ENCODE measurements at regions not wholly inside any gene's neighbourhood (a gene's known extent, or its start where the extent isn't known, plus 50 kb on each side); places are given as distances from the start of the nearest gene placed in this dataset.

DNA sequence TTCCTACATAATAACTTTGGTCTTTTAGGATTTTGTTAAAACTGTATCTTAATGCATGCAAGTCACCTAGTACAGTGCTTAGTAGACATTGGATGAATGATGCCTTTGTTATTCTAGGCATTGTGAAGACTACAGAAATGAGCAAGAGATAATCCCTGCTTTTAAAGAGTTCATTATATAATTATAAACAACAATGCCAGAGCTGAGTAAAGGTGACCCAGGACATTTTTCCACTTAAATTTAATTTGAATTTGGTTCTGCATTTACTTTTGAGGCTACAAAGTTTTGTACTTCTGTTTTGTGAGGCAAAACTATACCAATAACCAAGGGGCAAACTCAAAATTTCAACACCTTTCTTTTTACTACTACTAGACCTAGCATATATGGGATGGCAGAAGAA is 182.0 kb upstream of the SESN3 start (continued):
- TF ChIP-seq, protein P1, sequence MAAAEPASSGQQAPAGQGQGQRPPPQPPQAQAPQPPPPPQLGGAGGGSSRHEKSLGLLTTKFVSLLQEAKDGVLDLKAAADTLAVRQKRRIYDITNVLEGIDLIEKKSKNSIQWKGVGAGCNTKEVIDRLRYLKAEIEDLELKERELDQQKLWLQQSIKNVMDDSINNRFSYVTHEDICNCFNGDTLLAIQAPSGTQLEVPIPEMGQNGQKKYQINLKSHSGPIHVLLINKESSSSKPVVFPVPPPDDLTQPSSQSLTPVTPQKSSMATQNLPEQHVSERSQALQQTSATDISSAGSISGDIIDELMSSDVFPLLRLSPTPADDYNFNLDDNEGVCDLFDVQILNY (CRISPR knock-in tag; IDR thresholded peaks at IDR 0.05) = no peak
- TF ChIP-seq ZNF671 (CRISPR knock-in tag; IDR thresholded peaks at IDR 0.05) (no peak), ZNF423 (CRISPR knock-in tag; IDR thresholded peaks at IDR 0.05) (no peak)
- TF ChIP-seq, protein P2, sequence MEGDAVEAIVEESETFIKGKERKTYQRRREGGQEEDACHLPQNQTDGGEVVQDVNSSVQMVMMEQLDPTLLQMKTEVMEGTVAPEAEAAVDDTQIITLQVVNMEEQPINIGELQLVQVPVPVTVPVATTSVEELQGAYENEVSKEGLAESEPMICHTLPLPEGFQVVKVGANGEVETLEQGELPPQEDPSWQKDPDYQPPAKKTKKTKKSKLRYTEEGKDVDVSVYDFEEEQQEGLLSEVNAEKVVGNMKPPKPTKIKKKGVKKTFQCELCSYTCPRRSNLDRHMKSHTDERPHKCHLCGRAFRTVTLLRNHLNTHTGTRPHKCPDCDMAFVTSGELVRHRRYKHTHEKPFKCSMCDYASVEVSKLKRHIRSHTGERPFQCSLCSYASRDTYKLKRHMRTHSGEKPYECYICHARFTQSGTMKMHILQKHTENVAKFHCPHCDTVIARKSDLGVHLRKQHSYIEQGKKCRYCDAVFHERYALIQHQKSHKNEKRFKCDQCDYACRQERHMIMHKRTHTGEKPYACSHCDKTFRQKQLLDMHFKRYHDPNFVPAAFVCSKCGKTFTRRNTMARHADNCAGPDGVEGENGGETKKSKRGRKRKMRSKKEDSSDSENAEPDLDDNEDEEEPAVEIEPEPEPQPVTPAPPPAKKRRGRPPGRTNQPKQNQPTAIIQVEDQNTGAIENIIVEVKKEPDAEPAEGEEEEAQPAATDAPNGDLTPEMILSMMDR (IDR thresholded peaks at IDR 0.05) = no peak
- TF ChIP-seq, protein P3, sequence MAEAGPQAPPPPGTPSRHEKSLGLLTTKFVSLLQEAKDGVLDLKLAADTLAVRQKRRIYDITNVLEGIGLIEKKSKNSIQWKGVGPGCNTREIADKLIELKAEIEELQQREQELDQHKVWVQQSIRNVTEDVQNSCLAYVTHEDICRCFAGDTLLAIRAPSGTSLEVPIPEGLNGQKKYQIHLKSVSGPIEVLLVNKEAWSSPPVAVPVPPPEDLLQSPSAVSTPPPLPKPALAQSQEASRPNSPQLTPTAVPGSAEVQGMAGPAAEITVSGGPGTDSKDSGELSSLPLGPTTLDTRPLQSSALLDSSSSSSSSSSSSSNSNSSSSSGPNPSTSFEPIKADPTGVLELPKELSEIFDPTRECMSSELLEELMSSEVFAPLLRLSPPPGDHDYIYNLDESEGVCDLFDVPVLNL (CRISPR knock-in tag; IDR thresholded peaks at IDR 0.05; ENCODE audit: borderline replicate concordance, low read depth) = no peak

DNA sequence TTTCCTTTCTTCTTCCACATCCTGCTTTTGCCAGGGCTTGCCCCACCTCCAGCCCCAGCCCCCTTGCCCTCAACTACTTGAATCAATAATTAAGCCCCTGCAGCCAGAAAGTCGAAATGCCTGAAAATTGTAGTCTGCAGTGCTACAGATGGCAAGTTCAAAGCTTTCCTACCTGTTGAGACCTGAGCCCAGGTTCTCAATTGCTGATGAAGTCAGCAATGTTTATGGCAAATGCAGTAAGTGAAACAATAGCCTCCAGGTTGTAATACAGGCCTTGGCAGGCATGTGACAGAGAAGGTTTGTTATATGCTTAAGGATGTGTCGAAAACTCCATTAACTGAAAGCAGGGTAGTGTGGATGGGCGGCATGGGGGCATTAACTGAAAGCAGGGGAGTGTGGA is 181.1 kb upstream of the SESN3 start:
- Mint-ChIP-seq H3K9me3 (peaks cover 10% of the 10 kb centered on the region; the same call in 1 of the 2 replicates), H3K27ac (no peak overlapping the region), H3K27me3 (ENCODE audit: low read depth) (no peaks in the 10 kb centered on the region), H3K36me3 (no peaks in the 10 kb centered on the region), H3K4me1 (peaks cover 11% of the 10 kb centered on the region), H3K4me3 (no peak overlapping the region)
- ATAC-seq (no peak), DNase-seq (ENCODE audit: low spot score) (no peak)
- ChIA-PET CTCF (interaction anchor here (1.0 kb wide), 1 partner anchor 260 kb away, joined by 3 read pairs; no protein-coding TSS in a partner anchor), POLR2A (no interaction called here)
- TF ChIP-seq SOX15 (CRISPR knock-in tag; IDR thresholded peaks at IDR 0.05) (no peak), MYBL2 (CRISPR knock-in tag; IDR thresholded peaks at IDR 0.05) (no peak), ETV6 (CRISPR knock-in tag; IDR thresholded peaks at IDR 0.05) (no peak), KAT7 (CRISPR knock-in tag; IDR thresholded peaks at IDR 0.05; ENCODE audit: borderline replicate concordance) (no peak), HMGA2 (CRISPR knock-in tag; IDR thresholded peaks at IDR 0.05) (no peak), ZNF396 (CRISPR knock-in tag; IDR thresholded peaks at IDR 0.05; ENCODE audit: borderline replicate concordance) (no peak), GABPB1 (CRISPR knock-in tag; IDR thresholded peaks at IDR 0.05) (no peak), TP53 (CRISPR knock-in tag; IDR thresholded peaks at IDR 0.05) (no peak), TCF7 (CRISPR knock-in tag; IDR thresholded peaks at IDR 0.05; ENCODE audit: low read depth) (no peak), ATF1 (CRISPR knock-in tag; IDR thresholded peaks at IDR 0.05) (no peak), EMX1 (CRISPR knock-in tag; IDR thresholded peaks at IDR 0.05) (no peak), SMAD4 (CRISPR knock-in tag; IDR thresholded peaks at IDR 0.05) (no peak), TEAD4 (CRISPR knock-in tag; IDR thresholded peaks at IDR 0.05) (no peak)
- TF ChIP-seq, protein P4, sequence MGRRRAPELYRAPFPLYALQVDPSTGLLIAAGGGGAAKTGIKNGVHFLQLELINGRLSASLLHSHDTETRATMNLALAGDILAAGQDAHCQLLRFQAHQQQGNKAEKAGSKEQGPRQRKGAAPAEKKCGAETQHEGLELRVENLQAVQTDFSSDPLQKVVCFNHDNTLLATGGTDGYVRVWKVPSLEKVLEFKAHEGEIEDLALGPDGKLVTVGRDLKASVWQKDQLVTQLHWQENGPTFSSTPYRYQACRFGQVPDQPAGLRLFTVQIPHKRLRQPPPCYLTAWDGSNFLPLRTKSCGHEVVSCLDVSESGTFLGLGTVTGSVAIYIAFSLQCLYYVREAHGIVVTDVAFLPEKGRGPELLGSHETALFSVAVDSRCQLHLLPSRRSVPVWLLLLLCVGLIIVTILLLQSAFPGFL (CRISPR knock-in tag; IDR thresholded peaks at IDR 0.05; ENCODE audit: borderline replicate concordance) = no peak
- TF ChIP-seq, protein P5, sequence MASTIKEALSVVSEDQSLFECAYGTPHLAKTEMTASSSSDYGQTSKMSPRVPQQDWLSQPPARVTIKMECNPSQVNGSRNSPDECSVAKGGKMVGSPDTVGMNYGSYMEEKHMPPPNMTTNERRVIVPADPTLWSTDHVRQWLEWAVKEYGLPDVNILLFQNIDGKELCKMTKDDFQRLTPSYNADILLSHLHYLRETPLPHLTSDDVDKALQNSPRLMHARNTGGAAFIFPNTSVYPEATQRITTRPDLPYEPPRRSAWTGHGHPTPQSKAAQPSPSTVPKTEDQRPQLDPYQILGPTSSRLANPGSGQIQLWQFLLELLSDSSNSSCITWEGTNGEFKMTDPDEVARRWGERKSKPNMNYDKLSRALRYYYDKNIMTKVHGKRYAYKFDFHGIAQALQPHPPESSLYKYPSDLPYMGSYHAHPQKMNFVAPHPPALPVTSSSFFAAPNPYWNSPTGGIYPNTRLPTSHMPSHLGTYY (CRISPR knock-in tag; IDR thresholded peaks at IDR 0.05) = no peak
- TF ChIP-seq, protein P2 (IDR thresholded peaks at IDR 0.05) = no peak
- TF ChIP-seq, protein P6, sequence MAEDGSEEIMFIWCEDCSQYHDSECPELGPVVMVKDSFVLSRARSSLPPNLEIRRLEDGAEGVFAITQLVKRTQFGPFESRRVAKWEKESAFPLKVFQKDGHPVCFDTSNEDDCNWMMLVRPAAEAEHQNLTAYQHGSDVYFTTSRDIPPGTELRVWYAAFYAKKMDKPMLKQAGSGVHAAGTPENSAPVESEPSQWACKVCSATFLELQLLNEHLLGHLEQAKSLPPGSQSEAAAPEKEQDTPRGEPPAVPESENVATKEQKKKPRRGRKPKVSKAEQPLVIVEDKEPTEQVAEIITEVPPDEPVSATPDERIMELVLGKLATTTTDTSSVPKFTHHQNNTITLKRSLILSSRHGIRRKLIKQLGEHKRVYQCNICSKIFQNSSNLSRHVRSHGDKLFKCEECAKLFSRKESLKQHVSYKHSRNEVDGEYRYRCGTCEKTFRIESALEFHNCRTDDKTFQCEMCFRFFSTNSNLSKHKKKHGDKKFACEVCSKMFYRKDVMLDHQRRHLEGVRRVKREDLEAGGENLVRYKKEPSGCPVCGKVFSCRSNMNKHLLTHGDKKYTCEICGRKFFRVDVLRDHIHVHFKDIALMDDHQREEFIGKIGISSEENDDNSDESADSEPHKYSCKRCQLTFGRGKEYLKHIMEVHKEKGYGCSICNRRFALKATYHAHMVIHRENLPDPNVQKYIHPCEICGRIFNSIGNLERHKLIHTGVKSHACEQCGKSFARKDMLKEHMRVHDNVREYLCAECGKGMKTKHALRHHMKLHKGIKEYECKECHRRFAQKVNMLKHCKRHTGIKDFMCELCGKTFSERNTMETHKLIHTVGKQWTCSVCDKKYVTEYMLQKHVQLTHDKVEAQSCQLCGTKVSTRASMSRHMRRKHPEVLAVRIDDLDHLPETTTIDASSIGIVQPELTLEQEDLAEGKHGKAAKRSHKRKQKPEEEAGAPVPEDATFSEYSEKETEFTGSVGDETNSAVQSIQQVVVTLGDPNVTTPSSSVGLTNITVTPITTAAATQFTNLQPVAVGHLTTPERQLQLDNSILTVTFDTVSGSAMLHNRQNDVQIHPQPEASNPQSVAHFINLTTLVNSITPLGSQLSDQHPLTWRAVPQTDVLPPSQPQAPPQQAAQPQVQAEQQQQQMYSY (CRISPR knock-in tag; IDR thresholded peaks at IDR 0.05) = no peak
- TF ChIP-seq, protein P7, sequence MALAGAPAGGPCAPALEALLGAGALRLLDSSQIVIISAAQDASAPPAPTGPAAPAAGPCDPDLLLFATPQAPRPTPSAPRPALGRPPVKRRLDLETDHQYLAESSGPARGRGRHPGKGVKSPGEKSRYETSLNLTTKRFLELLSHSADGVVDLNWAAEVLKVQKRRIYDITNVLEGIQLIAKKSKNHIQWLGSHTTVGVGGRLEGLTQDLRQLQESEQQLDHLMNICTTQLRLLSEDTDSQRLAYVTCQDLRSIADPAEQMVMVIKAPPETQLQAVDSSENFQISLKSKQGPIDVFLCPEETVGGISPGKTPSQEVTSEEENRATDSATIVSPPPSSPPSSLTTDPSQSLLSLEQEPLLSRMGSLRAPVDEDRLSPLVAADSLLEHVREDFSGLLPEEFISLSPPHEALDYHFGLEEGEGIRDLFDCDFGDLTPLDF (CRISPR knock-in tag; IDR thresholded peaks at IDR 0.05) = no peak
- TF ChIP-seq, protein P8, sequence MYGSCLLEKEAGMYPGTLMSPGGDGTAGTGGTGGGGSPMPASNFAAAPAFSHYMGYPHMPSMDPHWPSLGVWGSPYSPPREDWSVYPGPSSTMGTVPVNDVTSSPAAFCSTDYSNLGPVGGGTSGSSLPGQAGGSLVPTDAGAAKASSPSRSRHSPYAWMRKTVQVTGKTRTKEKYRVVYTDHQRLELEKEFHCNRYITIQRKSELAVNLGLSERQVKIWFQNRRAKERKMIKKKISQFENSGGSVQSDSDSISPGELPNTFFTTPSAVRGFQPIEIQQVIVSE (CRISPR knock-in tag; IDR thresholded peaks at IDR 0.05; ENCODE audit: borderline replicate concordance) = no peak

Data from WTC11 (cell line).